HepG2 (cell line): ENCODE measurements at regions not wholly inside any gene's neighbourhood (a gene's known extent, or its start where the extent isn't known, plus 50 kb on each side); places are given as distances from the start of the nearest gene placed in this dataset.

Experiments used
- ATAC-seq: fragments of 200-7000 bp; cut with Tn5 transposase; 3 replicates; pipeline ENCODE4 v1.9.1; 2020; ENCODE audit warnings: mild to moderate bottlenecking, moderate library complexity
- BruUV-seq: library from RNA; stranded (reverse); fragments of 400-500 nt; replicated peaks from 2 replicates; lab custom pipeline; 2021; lab: Mats Ljungman, UMichigan
- CTCF ChIA-PET: fragments of 300-600 bp; formaldehyde crosslinking; extraction: SDS; loops from one replicate; lab custom pipeline; 2021; ENCODE audit warnings: low total read pairs, inconsistent platforms, low intra/inter-chr PET ratio; lab: Yijun Ruan, JAX
- POLR2A ChIA-PET: fragments of 350-600 bp; sonication (Branson Sonifier 250); formaldehyde crosslinking; loops from one replicate; lab custom pipeline; 2020; ENCODE audit warnings: antibody characterized with exemption, inconsistent platforms; lab: Yijun Ruan, JAX
- DNase-seq: peaks from one replicate; pipeline ENCODE4 v3.0.0-alpha.2; 2015; ENCODE audit warnings: low spot score
- FAIRE-seq: peaks from 3 replicates; lab custom pipeline; 2011; peaks lifted over from hg19 to GRCh38; lab: Jason Lieb, UNC
- H2AFZ ChIP-seq: one replicate; pipeline ENCODE4 v1.6.1; 2011; ENCODE audit warnings: low read length, inconsistent platforms
- H3K27ac ChIP-seq: fragments of 300-600 bp; 3 replicates; pipeline ENCODE4 v1.8.0; 2011; ENCODE audit warnings: mixed run types, mild to moderate bottlenecking, mixed read lengths, low read length, inconsistent platforms; ENCODE audit not compliant: insufficient read depth; ENCODE audit errors: extremely low read length
- H3K27me3 ChIP-seq, 2 experiments: fragments of 200-600 bp in 1 of 2; 2 replicates in 1 of 2; 3 replicates in 1 of 2; pipeline versions ENCODE4 v1.6.0 to v1.8.0; 2011; ENCODE audit warnings: low read length in 2 of 2, mild to moderate bottlenecking in 2 of 2, moderate library complexity in 2 of 2, inconsistent platforms in 1 of 2; ENCODE audit not compliant: insufficient read depth in 2 of 2, control insufficient read depth in 1 of 2
- H3K36me3 ChIP-seq, 2 experiments: fragments of 200-600 bp in 1 of 2; replicated peaks in 1 of 2; 2 replicates in 1 of 2; 3 replicates in 1 of 2; pipeline versions ENCODE4 v1.5.1 to v1.8.0; 2011; ENCODE audit warnings: low read length in 2 of 2, inconsistent platforms in 1 of 2; ENCODE audit not compliant: insufficient read depth in 2 of 2, control insufficient read depth in 1 of 2
- H3K4me1 ChIP-seq: 2 replicates; pipeline ENCODE4 v1.5.1; 2012; ENCODE audit warnings: low read length, inconsistent platforms; ENCODE audit not compliant: insufficient read depth
- H3K4me2 ChIP-seq: 2 replicates; pipeline ENCODE4 v1.6.0; 2011; ENCODE audit warnings: low read depth, low read length, inconsistent platforms
- H3K4me3 ChIP-seq, 3 experiments: fragments of 200-600 bp in 1 of 3; sonication (generic), shearing (Covaris generic) in 1 of 3; replicated peaks in 1 of 3; 2 replicates each; pipeline ENCODE4 v1.5.1; 2011 to 2016; ENCODE audit warnings: low read length in 3 of 3, inconsistent platforms in 2 of 3, low read depth in 2 of 3, mild to moderate bottlenecking in 2 of 3, control low read depth in 1 of 3, mixed read lengths in 1 of 3; ENCODE audit not compliant: insufficient read depth in 1 of 3
- H3K79me2 ChIP-seq: one replicate; pipeline ENCODE4 v1.6.1; 2011; ENCODE audit warnings: low read length, inconsistent platforms; ENCODE audit not compliant: insufficient read depth
- H3K9ac ChIP-seq: 2 replicates; pipeline ENCODE4 v1.6.0; 2011; ENCODE audit warnings: mild to moderate bottlenecking, low read depth, low read length, inconsistent platforms; ENCODE audit not compliant: insufficient read depth
- H3K9me3 ChIP-seq: 2 replicates; pipeline ENCODE4 v1.5.1; 2012; ENCODE audit warnings: mild to moderate bottlenecking, low read length
- H4K20me1 ChIP-seq: 2 replicates; pipeline ENCODE4 v1.6.0; 2011; ENCODE audit warnings: inconsistent platforms, mild to moderate bottlenecking, low read length, moderate library complexity; ENCODE audit not compliant: insufficient read depth
- CTCF ChIP-seq: sonication (generic); formaldehyde crosslinking; IDR thresholded peaks from 2 replicates; pipeline ENCODE4 v1.5.0; 2020; ENCODE audit warnings: mild to moderate bottlenecking, missing genetic modification reagents, moderate library complexity
- HNRNPH1 ChIP-seq: fragments of 200-400 bp; formaldehyde crosslinking; optimal IDR thresholded peaks from 2 replicates; pipeline ENCODE3; 2017; ENCODE audit warnings: mild to moderate bottlenecking, low read depth, low read length
- HNRNPK ChIP-seq: fragments of 200-400 bp; formaldehyde crosslinking; IDR thresholded peaks from 2 replicates; pipeline ENCODE4 v1.6.1; 2018; ENCODE audit warnings: low read length, low read depth, moderate library complexity, mild to moderate bottlenecking; ENCODE audit not compliant: poor library complexity, severe bottlenecking
- HNRNPL ChIP-seq: fragments of 200-400 bp; formaldehyde crosslinking; IDR thresholded peaks from 2 replicates; pipeline ENCODE4 v1.6.1; 2017; ENCODE audit warnings: mild to moderate bottlenecking, low read depth, low read length
- STAG1 ChIP-seq: sonication (generic); formaldehyde crosslinking; IDR thresholded peaks from 2 replicates; pipeline ENCODE4 v1.4.0; 2020; ENCODE audit warnings: missing genetic modification reagents
- whole genome bisulfite sequencing: methylation state at CpG from one replicate; pipeline ENCODE4 v1.1.6; 2017; ENCODE audit warnings: low lambda C conversion rate; 5-methylcytosine and 5-hydroxymethylcytosine counted together
- in situ Hi-C: cut with HindIII; loops from 2 replicates; pipeline ENCODE4 v1.10.0; 2017; ENCODE audit warnings: low pct_unique_long_range_greater_than_20kb; ENCODE audit not compliant: extremely low pct_ligation_motif_present
- intact Hi-C: fragments of 100-400 bp; cut with micrococcal nuclease; formaldehyde crosslinking; loops from one replicate; pipeline ENCODE4 v1.10.0; 2022; ENCODE audit not compliant: unreplicated experiment

DNA sequence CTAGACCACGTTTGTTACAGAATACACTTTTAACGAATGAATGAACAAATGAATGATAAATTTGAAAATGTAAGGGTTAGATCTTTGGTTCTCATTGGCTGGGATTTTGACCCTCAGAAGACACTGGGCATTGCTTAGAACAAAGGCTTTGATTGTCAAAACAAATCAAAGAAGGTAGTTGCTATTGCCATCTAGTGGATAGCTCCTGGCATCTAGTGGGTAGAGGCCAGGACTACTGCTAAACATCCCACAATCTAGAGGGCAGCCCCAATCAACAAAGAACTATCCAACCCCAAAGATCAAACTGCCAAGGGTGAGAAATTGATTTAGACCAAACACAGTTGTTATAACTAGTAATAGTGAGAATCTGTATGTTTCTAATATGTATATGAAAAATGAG is 552.3 kb downstream of the KCNJ3 start:
- in situ Hi-C loops, result no loop called here
- no peaks in the 10 kb centered on the region for H4K20me1 ChIP-seq
- TF ChIP-seq HNRNPL, result no peak
- TF ChIP-seq CTCF (CRISPR knock-in tag), result peak; percentile 42
- TF ChIP-seq STAG1 (CRISPR knock-in tag), result peak; percentile 29
- TF ChIP-seq, all 625 proteins: peak for 2
- Histone ChIP-seq H3K4me3 (no peak overlapping the region), H3K79me2 (no peaks in the 10 kb centered on the region), H3K9ac (no peak overlapping the region), H3K4me2 (no peak overlapping the region), H3K4me1 (no peaks in the 10 kb centered on the region), H3K27ac (no peak overlapping the region), H2AFZ (no peak overlapping the region), H3K27me3 (no peaks in the 10 kb centered on the region; a peak in 1 of 5 replicates), H3K9me3 (no peaks in the 10 kb centered on the region), H3K36me3 (no peaks in the 10 kb centered on the region)
- BruUV-seq, result no TSS peak
- ChIA-PET CTCF (no interaction called here), POLR2A (no interaction called here)
- intact Hi-C loops, result no loop called here
- WGBS, result 1% methylated on average over 2 of the region's 2 CpGs
- peak; percentile 9 for DNase-seq
- ATAC-seq, result peak; percentile 83
- FAIRE-seq, result peak; percentile 62

- no peaks in the 10 kb centered on the region for H3K9me3 ChIP-seq
- no peak overlapping the region for H3K4me3 ChIP-seq
- no peak overlapping the region for H3K4me2 ChIP-seq
- no peaks in the 10 kb centered on the region for H3K27me3 ChIP-seq
- intact Hi-C loops (no loop called here), in situ Hi-C loops (no loop called here)
- WGBS, result 5% methylated on average over 4 of the region's 4 CpGs
- no peak for FAIRE-seq
- POLR2A ChIA-PET, result no interaction called here
- no peak for ATAC-seq
- TF ChIP-seq HNRNPK (peak; percentile 28), HNRNPH1 (no peak)
- no peaks in the 10 kb centered on the region for H3K4me1 ChIP-seq
- H3K9ac ChIP-seq, result no peak overlapping the region
- DNase-seq, result no peak
- CTCF ChIA-PET, result no interaction called here
- no peak overlapping the region for H2AFZ ChIP-seq
- BruUV-seq, result no TSS peak
- no peaks in the 10 kb centered on the region for H3K36me3 ChIP-seq
- H3K79me2 ChIP-seq, result no peaks in the 10 kb centered on the region
- H3K27ac ChIP-seq, result no peak overlapping the region
- H4K20me1 ChIP-seq, result no peaks in the 10 kb centered on the region
These were observed 541.7 kb downstream of the KCNJ3 start for GRCh38 chr2:155240176-155240575.
